ENCODE measurements at regions not wholly inside any gene's neighbourhood (a gene's known extent, or its start where the extent isn't known, plus 50 kb on each side); places are given as distances from the start of the nearest gene placed in this dataset.
"Not testable (repeated sequence)": the region's sequence is repeated elsewhere in the genome, so short reads cannot be mapped to it uniquely, and the experiment has no call there.

DNA sequence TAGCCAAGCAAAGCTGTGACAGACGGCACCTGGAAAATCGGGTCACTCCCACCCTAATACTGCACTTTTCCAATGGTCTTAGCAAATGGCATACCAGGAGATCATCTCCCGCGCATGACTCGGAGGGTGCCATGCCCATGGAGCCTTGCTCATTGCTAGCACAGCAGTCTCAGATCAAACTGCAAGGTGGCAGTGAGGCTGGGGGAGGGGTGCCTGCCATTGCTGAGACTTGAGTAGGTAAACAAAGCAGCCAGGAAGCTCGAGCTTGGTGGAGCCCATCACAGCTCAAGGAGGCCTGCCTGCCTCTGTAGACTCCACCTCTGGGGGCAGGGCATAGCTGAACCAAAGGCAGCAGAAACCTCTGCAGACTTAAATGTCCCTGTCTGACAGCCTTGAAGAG, 113.1 kb upstream of the CLDN18 start:
- H3K27ac ChIP-seq (ENCODE audit: low read depth, low read length); H3K9me3 ChIP-seq (ENCODE audit: control insufficient read depth, insufficient read depth, low read length): not testable (repeated sequence)

DNA sequence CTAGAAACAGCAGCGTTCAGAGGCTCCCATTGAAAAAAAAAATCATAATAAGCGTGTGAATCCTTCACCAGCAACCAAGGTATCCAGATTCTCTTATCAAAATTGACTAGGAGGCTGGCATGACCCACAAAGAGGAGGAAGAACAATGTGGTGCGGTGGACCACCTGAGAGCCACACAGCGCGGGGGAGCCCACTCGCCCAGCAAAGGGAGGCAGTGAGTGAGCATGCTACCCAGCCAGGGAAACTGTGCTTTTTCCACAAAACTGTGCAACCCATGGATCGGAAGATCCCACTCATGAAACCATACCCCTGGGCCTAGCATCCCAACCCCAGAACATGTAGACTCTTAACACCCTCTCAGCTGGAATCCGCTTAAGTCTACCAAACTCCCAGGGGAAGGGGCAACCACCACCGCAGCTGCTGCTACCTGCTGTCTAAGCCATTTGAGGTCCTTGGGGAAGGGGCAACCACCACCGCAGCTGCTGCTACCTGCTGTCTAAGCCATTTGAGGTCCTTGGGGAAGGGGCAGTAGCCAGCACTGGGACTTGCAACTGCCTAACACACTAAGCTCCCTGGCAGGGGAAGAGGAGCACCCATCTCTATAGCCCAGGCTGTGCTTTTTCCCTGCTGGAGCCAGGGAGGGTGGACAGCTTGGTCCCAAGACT, 102.8 kb upstream of the CLDN18 start:
- H3K9ac ChIP-seq (ENCODE audit: low read depth, low read length), result no peak overlapping the region
- H3K4me1 ChIP-seq (ENCODE audit: control insufficient read depth, insufficient read depth, low read length), result no peaks in the 10 kb centered on the region
- H3K27ac ChIP-seq (ENCODE audit: low read depth, low read length), result no peak overlapping the region
- H3K27me3 ChIP-seq (ENCODE audit: control insufficient read depth, insufficient read depth, low read length), result no peaks in the 10 kb centered on the region
- no peaks in the 10 kb centered on the region for H3K36me3 ChIP-seq (ENCODE audit: control insufficient read depth, insufficient read depth, low read length)
- H3K4me3 ChIP-seq (ENCODE audit: low read depth, low read length), result no peak overlapping the region
- H3K9me3 ChIP-seq (ENCODE audit: control insufficient read depth, insufficient read depth, low read length), result no peaks in the 10 kb centered on the region

More for the DNA sequence above, 113.1 kb upstream of the CLDN18 start:
- H3K4me1 ChIP-seq (ENCODE audit: control insufficient read depth, insufficient read depth, low read length); H3K27me3 ChIP-seq (ENCODE audit: control insufficient read depth, insufficient read depth, low read length); H3K9ac ChIP-seq (ENCODE audit: low read depth, low read length); H3K36me3 ChIP-seq (ENCODE audit: control insufficient read depth, insufficient read depth, low read length); H3K4me3 ChIP-seq (ENCODE audit: low read depth, low read length): not testable (repeated sequence)

- Histone ChIP-seq H3K4me3 (ENCODE audit: low read depth, low read length) (no peak overlapping the region), H3K27ac (ENCODE audit: low read depth, low read length) (no peak overlapping the region), H3K9me3 (ENCODE audit: control insufficient read depth, insufficient read depth, low read length) (no peaks in the 10 kb centered on the region), H3K9ac (ENCODE audit: low read depth, low read length) (no peak overlapping the region), H3K36me3 (ENCODE audit: control insufficient read depth, insufficient read depth, low read length) (no peaks in the 10 kb centered on the region), H3K27me3 (ENCODE audit: control insufficient read depth, insufficient read depth, low read length) (no peaks in the 10 kb centered on the region), H3K4me1 (ENCODE audit: control insufficient read depth, insufficient read depth, low read length) (no peaks in the 10 kb centered on the region)
Measured at GRCh38 chr3:137924628-137925027, 85.3 kb upstream of the CLDN18 start.

DNA sequence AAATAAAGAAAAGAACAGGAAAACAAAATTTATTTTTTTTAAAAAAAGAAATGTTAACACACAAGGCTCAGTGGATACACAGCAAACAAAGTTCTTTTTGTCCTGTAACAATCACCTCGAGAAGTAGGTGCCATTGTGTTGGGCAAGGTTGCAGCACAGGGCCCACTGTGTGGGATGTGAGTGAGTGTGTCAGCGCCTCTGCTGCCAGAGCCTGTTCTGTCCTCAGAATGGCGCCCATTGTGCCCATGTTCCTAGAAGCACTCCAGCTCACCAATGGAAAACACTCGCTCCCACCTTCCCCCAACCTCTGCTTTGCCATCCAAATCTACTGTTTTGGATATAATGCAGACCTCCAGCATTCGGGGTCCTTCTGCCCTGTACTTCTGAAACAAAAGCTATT, 84.9 kb upstream of the CLDN18 start:
- Histone ChIP-seq H3K27me3 (ENCODE audit: control insufficient read depth, insufficient read depth, low read length) (no peaks in the 10 kb centered on the region), H3K9ac (ENCODE audit: low read depth, low read length) (no peak overlapping the region), H3K27ac (ENCODE audit: low read depth, low read length) (no peak overlapping the region), H3K4me1 (ENCODE audit: control insufficient read depth, insufficient read depth, low read length) (no peaks in the 10 kb centered on the region), H3K4me3 (ENCODE audit: low read depth, low read length) (no peak overlapping the region), H3K9me3 (ENCODE audit: control insufficient read depth, insufficient read depth, low read length) (no peaks in the 10 kb centered on the region), H3K36me3 (ENCODE audit: control insufficient read depth, insufficient read depth, low read length) (no peaks in the 10 kb centered on the region)

DNA sequence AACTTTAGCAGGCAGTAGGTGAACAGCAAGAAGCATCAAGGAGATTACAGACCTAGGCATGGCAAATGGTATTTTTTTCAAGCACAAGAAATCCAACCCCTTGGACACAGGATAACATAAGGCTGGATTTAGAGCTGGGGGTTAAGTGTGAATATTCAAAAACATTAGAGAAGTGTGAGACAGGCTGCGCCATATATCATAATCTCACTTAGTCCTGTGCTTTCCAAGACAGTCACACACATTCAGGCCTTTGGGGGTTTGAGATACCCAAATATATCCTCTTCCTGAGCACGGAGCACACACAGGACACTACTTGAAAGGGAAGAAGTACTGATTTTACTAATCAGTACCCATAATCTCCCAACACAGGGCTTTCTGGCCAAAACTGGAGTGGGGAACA, 83.0 kb upstream of the CLDN18 start:
- Histone ChIP-seq H3K4me1 (ENCODE audit: control insufficient read depth, insufficient read depth, low read length) (no peaks in the 10 kb centered on the region), H3K4me3 (ENCODE audit: low read depth, low read length) (no peak overlapping the region), H3K9me3 (ENCODE audit: control insufficient read depth, insufficient read depth, low read length) (no peaks in the 10 kb centered on the region), H3K27ac (ENCODE audit: low read depth, low read length) (no peak overlapping the region), H3K36me3 (ENCODE audit: control insufficient read depth, insufficient read depth, low read length) (no peaks in the 10 kb centered on the region), H3K27me3 (ENCODE audit: control insufficient read depth, insufficient read depth, low read length) (no peaks in the 10 kb centered on the region), H3K9ac (ENCODE audit: low read depth, low read length) (no peak overlapping the region)

- no peaks in the 10 kb centered on the region for H3K4me1 ChIP-seq (ENCODE audit: control insufficient read depth, insufficient read depth, low read length)
- H3K36me3 ChIP-seq (ENCODE audit: control insufficient read depth, insufficient read depth, low read length), result no peaks in the 10 kb centered on the region
- H3K9me3 ChIP-seq (ENCODE audit: control insufficient read depth, insufficient read depth, low read length), result no peaks in the 10 kb centered on the region
- H3K4me3 ChIP-seq (ENCODE audit: low read depth, low read length), result no peak overlapping the region
- H3K9ac ChIP-seq (ENCODE audit: low read depth, low read length), result no peak overlapping the region
- H3K27me3 ChIP-seq (ENCODE audit: control insufficient read depth, insufficient read depth, low read length), result no peaks in the 10 kb centered on the region
- no peak overlapping the region for H3K27ac ChIP-seq (ENCODE audit: low read depth, low read length)
Measured at GRCh38 chr3:137930976-137931375, 79.0 kb upstream of the CLDN18 start.

DNA sequence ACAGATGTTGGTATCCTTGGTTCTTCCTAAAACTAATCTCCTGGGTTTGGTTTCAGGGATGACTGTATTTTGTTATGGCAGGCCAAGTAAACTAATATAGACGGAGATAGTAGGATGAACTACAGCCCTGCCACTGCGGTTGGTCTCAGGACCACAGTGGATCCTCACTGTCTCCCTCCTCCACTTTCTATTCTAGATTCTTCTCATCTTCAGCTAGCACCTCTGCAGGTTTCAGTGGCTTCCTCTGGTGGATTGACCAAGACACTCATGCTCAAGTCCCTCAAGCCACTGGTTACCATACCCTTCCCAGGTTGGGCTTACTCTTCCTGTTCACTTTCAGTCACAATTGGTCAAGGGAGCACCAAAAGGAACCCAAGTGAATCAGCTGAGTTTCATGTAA, 71.1 kb upstream of the CLDN18 start:
- no peaks in the 10 kb centered on the region for H3K4me1 ChIP-seq (ENCODE audit: control insufficient read depth, insufficient read depth, low read length)
- no peaks in the 10 kb centered on the region for H3K9me3 ChIP-seq (ENCODE audit: control insufficient read depth, insufficient read depth, low read length)
- no peak overlapping the region for H3K9ac ChIP-seq (ENCODE audit: low read depth, low read length)
- H3K27ac ChIP-seq (ENCODE audit: low read depth, low read length), result no peak overlapping the region
- H3K27me3 ChIP-seq (ENCODE audit: control insufficient read depth, insufficient read depth, low read length), result no peaks in the 10 kb centered on the region
- H3K4me3 ChIP-seq (ENCODE audit: low read depth, low read length), result no peak overlapping the region
- H3K36me3 ChIP-seq (ENCODE audit: control insufficient read depth, insufficient read depth, low read length), result no peaks in the 10 kb centered on the region

DNA sequence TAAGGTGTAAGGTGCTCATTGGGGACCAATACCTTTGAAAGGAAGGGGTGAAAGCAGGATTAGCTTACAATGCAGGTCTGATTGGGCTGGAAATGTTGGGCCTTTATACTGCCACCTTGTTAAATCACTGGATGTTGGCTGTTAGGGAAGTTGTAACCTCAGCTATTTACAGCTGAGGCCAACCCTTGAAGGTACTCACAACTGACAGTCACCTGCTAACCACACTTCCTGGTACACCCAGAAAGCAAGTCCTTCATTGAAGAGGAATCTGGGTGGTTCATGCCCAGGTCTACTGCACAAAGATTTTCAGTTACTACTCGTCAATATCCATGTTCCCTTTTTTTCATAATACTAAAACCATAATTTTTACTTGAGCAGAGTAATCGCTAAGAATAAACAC, 65.4 kb upstream of the CLDN18 start:
- Histone ChIP-seq H3K27me3 (ENCODE audit: control insufficient read depth, insufficient read depth, low read length) (peaks cover 2% of the 10 kb centered on the region), H3K36me3 (ENCODE audit: control insufficient read depth, insufficient read depth, low read length) (no peaks in the 10 kb centered on the region), H3K9me3 (ENCODE audit: control insufficient read depth, insufficient read depth, low read length) (no peaks in the 10 kb centered on the region), H3K4me3 (ENCODE audit: low read depth, low read length) (no peak overlapping the region), H3K9ac (ENCODE audit: low read depth, low read length) (no peak overlapping the region), H3K27ac (ENCODE audit: low read depth, low read length) (no peak overlapping the region), H3K4me1 (ENCODE audit: control insufficient read depth, insufficient read depth, low read length) (0 out of 2 replicates have a peak, but pooled peaks cover 4% of the 10 kb centered on the region)

DNA sequence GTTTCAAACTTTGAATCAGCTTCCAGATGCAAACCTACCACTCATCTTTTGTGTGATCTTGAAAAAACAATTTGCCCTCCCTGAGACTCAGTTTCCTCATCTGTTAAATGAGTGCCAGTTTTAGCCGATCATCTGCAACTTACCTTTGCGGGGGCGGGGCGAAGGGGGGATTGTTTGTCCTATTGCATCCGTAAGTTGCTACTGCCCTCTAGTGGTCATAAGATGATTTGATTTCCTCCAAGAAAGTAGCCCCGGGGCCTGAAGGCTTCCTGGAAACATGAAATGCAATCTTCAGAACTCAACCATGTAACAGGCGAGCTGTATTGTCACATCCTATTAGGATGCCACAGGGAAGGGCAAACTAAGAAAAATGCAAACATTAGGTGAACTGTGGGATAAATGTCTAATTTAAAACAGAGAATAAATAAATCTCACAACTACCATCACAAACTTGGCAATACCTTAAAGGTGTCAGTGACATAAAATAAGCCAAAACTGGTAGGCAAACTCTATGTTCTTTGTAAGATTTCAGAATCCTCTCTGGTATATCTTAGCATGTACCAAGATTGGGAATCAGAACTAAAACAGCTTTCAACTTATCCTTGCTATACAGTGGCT, 63.5 kb upstream of the CLDN18 start:
- H3K36me3 ChIP-seq (ENCODE audit: control insufficient read depth, insufficient read depth, low read length), result no peaks in the 10 kb centered on the region
- H3K4me3 ChIP-seq (ENCODE audit: low read depth, low read length), result no peak overlapping the region
- no peak overlapping the region for H3K27ac ChIP-seq (ENCODE audit: low read depth, low read length)
- 0 out of 2 replicates have a peak, but pooled peaks cover 4% of the 10 kb centered on the region for H3K4me1 ChIP-seq (ENCODE audit: control insufficient read depth, insufficient read depth, low read length)
- H3K9me3 ChIP-seq (ENCODE audit: control insufficient read depth, insufficient read depth, low read length), result no peaks in the 10 kb centered on the region
- peaks cover 2% of the 10 kb centered on the region for H3K27me3 ChIP-seq (ENCODE audit: control insufficient read depth, insufficient read depth, low read length)
- no peak overlapping the region for H3K9ac ChIP-seq (ENCODE audit: low read depth, low read length)

- Histone ChIP-seq H3K4me1 (ENCODE audit: control insufficient read depth, insufficient read depth, low read length) (0 out of 2 replicates have a peak, but pooled peaks cover 4% of the 10 kb centered on the region), H3K9ac (ENCODE audit: low read depth, low read length) (no peak overlapping the region), H3K27me3 (ENCODE audit: control insufficient read depth, insufficient read depth, low read length) (peaks cover 2% of the 10 kb centered on the region)
Measured at GRCh38 chr3:137947117-137947516, 62.8 kb upstream of the CLDN18 start.

GRCh38 chr3:137948400-137949072, 61.4 kb upstream of the CLDN18 start:
- Histone ChIP-seq H3K27ac (ENCODE audit: low read depth, low read length) (no peak overlapping the region), H3K4me1 (ENCODE audit: control insufficient read depth, insufficient read depth, low read length) (0 out of 2 replicates have a peak, but pooled peaks cover 4% of the 10 kb centered on the region), H3K36me3 (ENCODE audit: control insufficient read depth, insufficient read depth, low read length) (no peaks in the 10 kb centered on the region), H3K9ac (ENCODE audit: low read depth, low read length) (no peak overlapping the region), H3K4me3 (ENCODE audit: low read depth, low read length) (no peak overlapping the region), H3K9me3 (ENCODE audit: control insufficient read depth, insufficient read depth, low read length) (no peaks in the 10 kb centered on the region), H3K27me3 (ENCODE audit: control insufficient read depth, insufficient read depth, low read length) (peaks cover 2% of the 10 kb centered on the region)

More at GRCh38 chr3:137947117-137947516, 62.8 kb upstream of the CLDN18 start:
- no peak overlapping the region for H3K4me3 ChIP-seq (ENCODE audit: low read depth, low read length)
- no peaks in the 10 kb centered on the region for H3K36me3 ChIP-seq (ENCODE audit: control insufficient read depth, insufficient read depth, low read length)
- H3K9me3 ChIP-seq (ENCODE audit: control insufficient read depth, insufficient read depth, low read length), result no peaks in the 10 kb centered on the region
- H3K27ac ChIP-seq (ENCODE audit: low read depth, low read length), result no peak overlapping the region
